Posterior vena cava (tissue), 2 donors: ENCODE measurements at regions not wholly inside any gene's neighbourhood (a gene's known extent, or its start where the extent isn't known, plus 50 kb on each side); places are given as distances from the start of the nearest gene placed in this dataset.
"Not testable (repeated sequence)": the region's sequence is repeated elsewhere in the genome, so short reads cannot be mapped to it uniquely, and the experiment has no call there.

Experiments used
- DNase-seq: peaks from one replicate; pipeline ENCODE4 v3.0.0-alpha.2; 2020; ENCODE audit warnings: low spot score
- intact Hi-C, 2 donors: fragments of 100-400 bp; cut with DNase I; formaldehyde crosslinking; loops; one replicate each; pipeline versions ENCODE4 v1.14.1 to v1.14.2; 2022 to 2023
- donor health status: DM: yes; HTN: yes; CAD: no.
- donor health status: DM: yes; HTN: yes; CAD: no.

GRCh38 chr9:67168530-67169157 is 176.3 kb upstream of the SPATA31A3 start:
- DNase-seq, intact Hi-C loops: not testable (repeated sequence)

GRCh38 chr9:67166335-67166734 is 174.0 kb upstream of the SPATA31A3 start:
- intact Hi-C loops, DNase-seq: not testable (repeated sequence)

GRCh38 chr9:67162827-67163226 is 170.5 kb upstream of the SPATA31A3 start:
- intact Hi-C loops, DNase-seq: not testable (repeated sequence)

GRCh38 chr9:67155218-67155617 is 162.9 kb upstream of the SPATA31A3 start:
- DNase-seq, intact Hi-C loops: not testable (repeated sequence)

- intact Hi-C loops, DNase-seq: not testable (repeated sequence)
Measured at GRCh38 chr9:67153501-67153900, 161.2 kb upstream of the SPATA31A3 start.

GRCh38 chr9:67142392-67143107 is 150.2 kb upstream of the SPATA31A3 start:
- DNase-seq, intact Hi-C loops: not testable (repeated sequence)

- intact Hi-C loops, DNase-seq: not testable (repeated sequence)
Measured at GRCh38 chr9:67136376-67136775, 144.0 kb upstream of the SPATA31A3 start.

- intact Hi-C loops, DNase-seq: not testable (repeated sequence)
Measured at GRCh38 chr9:67133124-67133523, 140.8 kb upstream of the SPATA31A3 start.

GRCh38 chr9:67116761-67117160 is 124.4 kb upstream of the SPATA31A3 start:
- DNase-seq, intact Hi-C loops: not testable (repeated sequence)

- intact Hi-C loops, DNase-seq: not testable (repeated sequence)
Measured at GRCh38 chr9:67112148-67112547, 119.8 kb upstream of the SPATA31A3 start.

- intact Hi-C loops, DNase-seq: not testable (repeated sequence)
Measured at GRCh38 chr9:67111733-67112132, 119.4 kb upstream of the SPATA31A3 start.

GRCh38 chr9:67109859-67110258 is 117.5 kb upstream of the SPATA31A3 start:
- intact Hi-C loops, DNase-seq: not testable (repeated sequence)

- intact Hi-C loops, DNase-seq: not testable (repeated sequence)
Measured at GRCh38 chr9:67106659-67107058, 114.3 kb upstream of the SPATA31A3 start.

GRCh38 chr9:67102506-67103276 is 110.3 kb upstream of the SPATA31A3 start:
- intact Hi-C loops, DNase-seq: not testable (repeated sequence)

GRCh38 chr9:67091104-67091503 is 98.8 kb upstream of the SPATA31A3 start:
- DNase-seq, result peak; percentile 58
- intact Hi-C loops, result not testable (repeated sequence)

- DNase-seq, intact Hi-C loops: not testable (repeated sequence)
Measured at GRCh38 chr9:67086862-67087261, 94.5 kb upstream of the SPATA31A3 start.

GRCh38 chr9:67066140-67066539 is 73.8 kb upstream of the SPATA31A3 start:
- DNase-seq, intact Hi-C loops: not testable (repeated sequence)

- intact Hi-C loops, result not testable (repeated sequence)
- peak; percentile 73 for DNase-seq
Measured at GRCh38 chr9:67058898-67059715, 66.8 kb upstream of the SPATA31A3 start.
